Coronary artery (tissue), 2 donors: ENCODE measurements at regions not wholly inside any gene's neighbourhood (a gene's known extent, or its start where the extent isn't known, plus 50 kb on each side); places are given as distances from the start of the nearest gene placed in this dataset.

Experiments used
- DNase-seq: peaks from one replicate; pipeline ENCODE4 v3.0.0-alpha.2; 2017; ENCODE audit warnings: low spot score
- H3K27ac ChIP-seq, 2 donors: fragments of 200-600 bp; sonication (generic); one replicate each; pipeline ENCODE4 v1.5.1; 2016 to 2019
- H3K4me3 ChIP-seq: fragments of 200-600 bp; sonication (generic); 2 replicates; pipeline ENCODE4 v1.5.1; 2016; ENCODE audit warnings: mild to moderate bottlenecking, moderate library complexity
- TF ChIP-seq, protein P1 (sequence below): fragments of 200-600 bp; sonication (generic); IDR thresholded peaks from one replicate; pipeline ENCODE4 v1.5.1; 2019; ENCODE audit warnings: antibody characterized with exemption

DNA sequence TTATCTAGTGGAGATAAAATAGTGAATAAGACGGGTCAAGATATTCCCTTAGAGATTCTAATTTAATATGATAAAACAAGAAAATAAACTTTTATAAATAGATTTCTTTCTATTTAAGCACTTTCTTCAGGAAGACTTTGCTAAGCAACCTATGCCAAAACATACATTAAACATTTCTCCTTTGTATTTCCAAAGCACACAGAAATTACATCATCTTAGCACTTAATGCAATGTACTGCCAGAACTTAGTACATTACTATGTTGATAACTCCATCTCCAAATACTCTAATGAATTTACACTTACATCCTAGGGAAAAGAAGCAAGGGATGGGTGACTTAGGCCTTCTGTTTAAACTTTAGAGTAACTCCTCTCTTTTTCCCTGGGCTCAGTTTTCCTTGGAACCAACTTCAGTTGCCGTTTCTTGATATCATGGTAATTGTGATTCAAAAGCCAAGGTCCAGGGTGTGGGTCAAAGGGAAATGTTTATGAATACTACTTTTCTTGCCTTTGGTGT, 322.6 kb upstream of the PCDH20 start:
- no peak overlapping the region for H3K27ac ChIP-seq
- H3K4me3 ChIP-seq: no peak overlapping the region
- DNase-seq: no peak
- TF ChIP-seq, protein P1, sequence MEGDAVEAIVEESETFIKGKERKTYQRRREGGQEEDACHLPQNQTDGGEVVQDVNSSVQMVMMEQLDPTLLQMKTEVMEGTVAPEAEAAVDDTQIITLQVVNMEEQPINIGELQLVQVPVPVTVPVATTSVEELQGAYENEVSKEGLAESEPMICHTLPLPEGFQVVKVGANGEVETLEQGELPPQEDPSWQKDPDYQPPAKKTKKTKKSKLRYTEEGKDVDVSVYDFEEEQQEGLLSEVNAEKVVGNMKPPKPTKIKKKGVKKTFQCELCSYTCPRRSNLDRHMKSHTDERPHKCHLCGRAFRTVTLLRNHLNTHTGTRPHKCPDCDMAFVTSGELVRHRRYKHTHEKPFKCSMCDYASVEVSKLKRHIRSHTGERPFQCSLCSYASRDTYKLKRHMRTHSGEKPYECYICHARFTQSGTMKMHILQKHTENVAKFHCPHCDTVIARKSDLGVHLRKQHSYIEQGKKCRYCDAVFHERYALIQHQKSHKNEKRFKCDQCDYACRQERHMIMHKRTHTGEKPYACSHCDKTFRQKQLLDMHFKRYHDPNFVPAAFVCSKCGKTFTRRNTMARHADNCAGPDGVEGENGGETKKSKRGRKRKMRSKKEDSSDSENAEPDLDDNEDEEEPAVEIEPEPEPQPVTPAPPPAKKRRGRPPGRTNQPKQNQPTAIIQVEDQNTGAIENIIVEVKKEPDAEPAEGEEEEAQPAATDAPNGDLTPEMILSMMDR: no peak

DNA sequence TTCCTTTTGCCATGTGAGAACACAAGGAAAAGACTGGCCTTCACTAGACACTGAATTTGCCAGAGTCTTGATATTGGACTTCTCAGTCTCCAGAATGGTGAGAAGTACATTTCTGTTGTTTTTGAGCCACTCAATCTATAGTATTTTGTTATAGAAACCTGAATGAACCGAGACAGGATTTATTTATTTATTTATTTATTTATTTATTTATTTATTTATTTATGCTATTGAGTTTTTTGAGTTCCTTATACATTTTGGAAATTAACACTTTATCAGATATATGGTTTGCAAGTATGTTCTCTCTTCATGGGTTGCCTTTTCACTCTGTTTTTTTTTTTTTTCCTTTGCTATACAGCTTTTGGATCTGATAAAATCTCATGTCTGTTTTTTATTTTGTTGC, 319.0 kb upstream of the PCDH20 start:
- Histone ChIP-seq H3K27ac (no peak overlapping the region), H3K4me3 (no peak overlapping the region)
- DNase-seq: no peak
- TF ChIP-seq, protein P1: no peak

DNA sequence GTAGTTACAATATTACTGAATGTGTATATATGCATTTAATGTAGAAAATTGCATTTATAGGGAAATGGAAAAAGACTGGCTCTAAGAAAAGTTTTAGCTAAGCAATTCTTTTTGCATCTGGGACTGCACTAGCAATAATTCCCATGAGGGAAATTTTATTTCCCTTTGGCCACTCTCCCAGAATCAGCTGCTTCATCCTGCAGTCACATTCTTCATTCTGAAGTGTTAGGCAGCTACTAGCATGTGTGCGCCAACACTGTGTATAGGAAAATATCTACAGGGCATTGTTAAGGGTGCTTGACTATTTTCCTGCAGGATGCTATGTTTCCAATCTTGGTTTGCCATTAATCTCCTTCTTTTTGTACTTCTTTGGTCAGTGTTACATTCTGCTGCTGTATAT, 312.8 kb upstream of the PCDH20 start:
- DNase-seq: no peak
- TF ChIP-seq, protein P1: no peak
- H3K27ac ChIP-seq: no peak overlapping the region
- no peak overlapping the region for H3K4me3 ChIP-seq

DNA sequence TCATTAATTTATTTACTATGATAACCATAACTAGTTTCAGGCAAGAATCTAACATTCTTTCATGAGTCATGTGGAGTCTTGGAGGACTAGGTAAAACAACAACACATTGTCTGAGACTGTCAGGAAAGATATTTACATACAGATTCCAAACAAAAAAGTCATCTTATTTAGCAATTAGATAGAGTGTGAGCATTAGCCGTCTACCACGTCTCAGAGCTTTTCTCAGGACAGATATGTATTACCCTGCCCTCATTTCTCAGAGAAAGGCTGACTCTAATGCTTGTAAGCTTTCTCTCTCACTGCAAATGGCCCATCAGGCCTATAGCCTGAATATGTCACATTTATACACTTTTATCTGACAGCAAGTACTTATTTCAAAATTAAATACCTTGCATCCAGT, 312.1 kb upstream of the PCDH20 start:
- DNase-seq: no peak
- H3K27ac ChIP-seq: no peak overlapping the region

DNA sequence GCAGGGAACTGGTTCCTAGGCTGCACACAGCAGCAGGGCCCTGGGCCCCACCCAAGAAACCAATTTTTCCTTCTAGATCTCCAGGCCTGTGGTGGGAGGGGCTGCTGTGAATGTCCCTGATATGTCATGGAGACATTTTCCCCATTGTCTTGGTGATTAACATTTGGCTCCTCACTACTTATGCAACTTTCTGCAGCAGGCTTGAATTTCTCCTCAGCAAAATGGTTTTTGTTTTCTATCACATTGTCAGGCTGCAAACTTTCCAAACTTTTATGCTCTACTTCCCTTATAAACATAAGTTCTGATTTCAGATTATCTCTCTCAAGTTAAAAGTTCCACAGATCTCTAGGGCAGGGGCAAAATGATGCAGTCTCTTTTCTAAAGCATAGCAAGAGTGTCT, 310.2 kb upstream of the PCDH20 start:
- Histone ChIP-seq H3K27ac (no peak overlapping the region), H3K4me3 (no peak overlapping the region)
- TF ChIP-seq, protein P1: no peak
- no peak for DNase-seq

More for the DNA sequence above, 312.1 kb upstream of the PCDH20 start:
- TF ChIP-seq, protein P1: no peak
- H3K4me3 ChIP-seq: no peak overlapping the region

DNA sequence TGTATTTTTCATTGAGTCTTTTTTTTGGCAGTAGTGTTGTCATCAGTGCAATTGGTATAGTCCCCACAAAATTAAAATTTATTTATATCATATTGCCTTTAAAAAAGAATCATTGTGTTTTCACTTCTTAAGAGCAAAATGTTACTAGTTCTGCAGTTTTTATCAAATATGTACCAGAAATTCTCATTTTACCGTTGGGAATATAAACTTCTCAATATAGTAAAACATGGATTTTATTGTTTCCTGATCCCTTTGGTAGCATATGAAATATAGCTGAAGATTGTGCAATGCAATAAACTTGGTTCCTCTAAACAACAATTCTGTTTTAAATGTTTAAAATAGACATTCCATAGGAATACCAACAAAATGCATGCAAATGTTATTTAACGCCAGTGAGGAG, 306.5 kb upstream of the PCDH20 start:
- TF ChIP-seq, protein P1: no peak
- H3K27ac ChIP-seq: no peak overlapping the region
- DNase-seq: no peak
- H3K4me3 ChIP-seq: no peak overlapping the region

DNA sequence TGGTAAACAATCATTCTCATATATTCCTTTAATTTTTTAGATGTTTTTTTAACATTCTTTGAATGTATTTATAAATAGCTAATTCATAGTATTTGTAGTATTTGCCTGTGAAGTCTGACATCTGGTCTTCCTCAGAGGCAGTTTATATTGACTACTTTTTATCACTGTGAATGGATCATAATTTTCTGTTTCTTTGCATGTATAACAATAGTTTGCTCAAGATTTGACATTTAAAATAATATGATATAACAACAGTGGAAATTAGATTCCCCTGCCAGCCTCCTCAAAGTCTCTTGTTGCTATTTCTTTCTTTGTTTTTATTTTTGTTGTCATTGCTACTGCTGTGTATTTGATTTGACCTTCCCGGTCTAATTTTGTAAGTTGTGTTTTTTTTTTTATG, 297.0 kb upstream of the PCDH20 start:
- H3K27ac ChIP-seq: no peak overlapping the region
- DNase-seq: no peak
- H3K4me3 ChIP-seq: no peak overlapping the region
- TF ChIP-seq, protein P1: no peak
